C4-2B (cell line): ENCODE measurements at regions not wholly inside any gene's neighbourhood (a gene's known extent, or its start where the extent isn't known, plus 50 kb on each side); places are given as distances from the start of the nearest gene placed in this dataset.

Experiments
- ZFX ChIP-seq: fragments of 450-650 bp; IDR thresholded peaks from 2 replicates; pipeline ENCODE4 v1.6.1; 2017
- TF ChIP-seq, protein P1 (sequence below): fragments of 450-650 bp; conservative IDR thresholded peaks from 2 replicates; pipeline ENCODE4 v1.5.1; 2017; ENCODE audit warnings: mild to moderate bottlenecking

DNA sequence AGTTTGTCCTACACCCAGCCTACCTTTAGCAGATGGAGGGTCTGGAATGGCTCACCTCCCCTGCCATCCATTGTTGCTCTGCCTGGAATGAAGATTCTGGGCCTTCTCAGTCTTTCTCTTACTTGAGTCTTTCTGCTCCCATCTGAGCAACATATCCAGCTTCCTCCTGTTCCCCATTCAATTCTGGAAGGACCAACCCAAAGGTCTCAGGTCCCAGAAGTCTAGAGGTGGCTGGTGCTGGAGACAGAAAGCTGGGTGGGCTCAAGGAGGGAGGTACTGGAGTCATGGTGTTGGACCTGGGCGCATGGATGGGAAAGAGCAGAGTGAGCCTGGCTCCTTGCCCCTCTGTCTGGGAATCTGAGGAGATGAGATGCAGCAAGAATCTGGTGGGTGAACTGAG lies 93.5 kb upstream of the SIX3 start:
- TF ChIP-seq, protein P1, sequence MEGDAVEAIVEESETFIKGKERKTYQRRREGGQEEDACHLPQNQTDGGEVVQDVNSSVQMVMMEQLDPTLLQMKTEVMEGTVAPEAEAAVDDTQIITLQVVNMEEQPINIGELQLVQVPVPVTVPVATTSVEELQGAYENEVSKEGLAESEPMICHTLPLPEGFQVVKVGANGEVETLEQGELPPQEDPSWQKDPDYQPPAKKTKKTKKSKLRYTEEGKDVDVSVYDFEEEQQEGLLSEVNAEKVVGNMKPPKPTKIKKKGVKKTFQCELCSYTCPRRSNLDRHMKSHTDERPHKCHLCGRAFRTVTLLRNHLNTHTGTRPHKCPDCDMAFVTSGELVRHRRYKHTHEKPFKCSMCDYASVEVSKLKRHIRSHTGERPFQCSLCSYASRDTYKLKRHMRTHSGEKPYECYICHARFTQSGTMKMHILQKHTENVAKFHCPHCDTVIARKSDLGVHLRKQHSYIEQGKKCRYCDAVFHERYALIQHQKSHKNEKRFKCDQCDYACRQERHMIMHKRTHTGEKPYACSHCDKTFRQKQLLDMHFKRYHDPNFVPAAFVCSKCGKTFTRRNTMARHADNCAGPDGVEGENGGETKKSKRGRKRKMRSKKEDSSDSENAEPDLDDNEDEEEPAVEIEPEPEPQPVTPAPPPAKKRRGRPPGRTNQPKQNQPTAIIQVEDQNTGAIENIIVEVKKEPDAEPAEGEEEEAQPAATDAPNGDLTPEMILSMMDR: no peak
- TF ChIP-seq ZFX: no peak
